IMR-90 (cell line): ENCODE measurements at regions not wholly inside any gene's neighbourhood (a gene's known extent, or its start where the extent isn't known, plus 50 kb on each side); places are given as distances from the start of the nearest gene placed in this dataset.

ENCODE experiments used
- ATAC-seq: fragments of 200-7000 bp; cut with Tn5 transposase; 2 replicates; pipeline ENCODE4 v1.9.1; 2020; ENCODE audit warnings: low read depth, mild to moderate bottlenecking, moderate library complexity
- BruUV-seq: library from RNA; stranded (reverse); fragments of 400-500 nt; replicated peaks from 2 replicates; lab custom pipeline; 2021; lab: Mats Ljungman, UMichigan
- CTCF ChIA-PET: fragments of 300-600 bp; formaldehyde crosslinking; extraction: SDS; loops from one replicate; lab custom pipeline; 2021; ENCODE audit warnings: antibody characterized with exemption; lab: Yijun Ruan, JAX
- POLR2A ChIA-PET: fragments of 300-600 bp; sonication (Branson Sonifier 250); formaldehyde crosslinking; loops from one replicate; lab custom pipeline; 2022; ENCODE audit warnings: antibody characterized with exemption; ENCODE audit not compliant: unreplicated experiment; lab: Charles Lee
- DNase-seq: peaks from one replicate; pipeline ENCODE4 v3.0.0; 2013
- H2AFZ ChIP-seq: replicated peaks from 2 replicates; pipeline ENCODE3; 2013; ENCODE audit warnings: low read length, mild to moderate bottlenecking; ENCODE audit not compliant: poor library complexity
- H2AK5ac ChIP-seq: 2 replicates; pipeline ENCODE4 v1.6.1; 2013; ENCODE audit warnings: low read depth, low read length, inconsistent platforms
- H2AK9ac ChIP-seq: replicated peaks from 2 replicates; pipeline ENCODE3; 2013; ENCODE audit warnings: mild to moderate bottlenecking, low read depth, low read length, moderate library complexity; ENCODE audit not compliant: poor library complexity
- H2BK120ac ChIP-seq: 2 replicates; pipeline ENCODE4 v1.6.1; 2013; ENCODE audit warnings: low read depth, low read length, inconsistent platforms
- H2BK15ac ChIP-seq: 3 replicates; pipeline ENCODE4 v1.6.1; 2013; ENCODE audit warnings: low read depth, low read length, inconsistent platforms
- H2BK20ac ChIP-seq: 2 replicates; pipeline ENCODE4 v1.6.1; 2013; ENCODE audit warnings: low read depth, mild to moderate bottlenecking, inconsistent platforms, low read length, moderate library complexity
- H2BK5ac ChIP-seq: 2 replicates; pipeline ENCODE4 v1.6.1; 2013; ENCODE audit warnings: mild to moderate bottlenecking, low read depth, low read length, inconsistent platforms; ENCODE audit not compliant: poor library complexity, severe bottlenecking
- H3K14ac ChIP-seq: replicated peaks from 2 replicates; pipeline ENCODE4 v1.6.1; 2013; ENCODE audit warnings: low read depth, low read length, inconsistent platforms
- H3K18ac ChIP-seq: 2 replicates; pipeline ENCODE4 v1.6.1; 2013; ENCODE audit warnings: low read depth, low read length, control low read depth
- H3K23ac ChIP-seq: 2 replicates; pipeline ENCODE4 v1.6.1; 2013; ENCODE audit warnings: low read depth, low read length, inconsistent platforms
- H3K27ac ChIP-seq: 2 replicates; pipeline ENCODE4 v1.5.1; 2013; ENCODE audit warnings: mild to moderate bottlenecking, control low read depth, low read length; ENCODE audit not compliant: insufficient read depth
- H3K27me3 ChIP-seq: 2 replicates; pipeline ENCODE4 v1.6.1; 2013; ENCODE audit warnings: low read length; ENCODE audit not compliant: control insufficient read depth, insufficient read depth
- H3K36me3 ChIP-seq: 2 replicates; pipeline ENCODE4 v1.6.1; 2013; ENCODE audit warnings: low read length, mixed read lengths; ENCODE audit not compliant: control insufficient read depth, insufficient read depth
- H3K4ac ChIP-seq: 2 replicates; pipeline ENCODE4 v1.6.1; 2013; ENCODE audit warnings: low read depth, low read length, inconsistent platforms
- H3K4me1 ChIP-seq: 2 replicates; pipeline ENCODE4 v1.6.1; 2013; ENCODE audit warnings: low read length, mixed read lengths; ENCODE audit not compliant: control insufficient read depth, insufficient read depth
- H3K4me2 ChIP-seq: 2 replicates; pipeline ENCODE4 v1.6.1; 2013; ENCODE audit warnings: low read depth, mild to moderate bottlenecking, control low read depth, low read length, moderate library complexity
- H3K4me3 ChIP-seq: 2 replicates; pipeline ENCODE4 v1.5.1; 2013; ENCODE audit warnings: low read depth, mild to moderate bottlenecking, control low read depth, low read length, moderate library complexity; ENCODE audit not compliant: insufficient read depth
- H3K56ac ChIP-seq: 2 replicates; pipeline ENCODE4 v1.6.1; 2013; ENCODE audit warnings: low read length, inconsistent platforms; ENCODE audit not compliant: insufficient read depth; ENCODE audit errors: extremely low read depth
- H3K79me1 ChIP-seq, 2 experiments: 2 replicates each; pipeline ENCODE4 v1.6.1; 2013; ENCODE audit warnings: low read length in 2 of 2, inconsistent platforms in 1 of 2, low read depth in 1 of 2
- H3K9ac ChIP-seq: 2 replicates; pipeline ENCODE4 v1.6.1; 2013; ENCODE audit warnings: low read depth, low read length, control low read depth
- H3K9me1 ChIP-seq: 2 replicates; pipeline ENCODE4 v1.6.1; 2013; ENCODE audit warnings: low read length, inconsistent platforms; ENCODE audit not compliant: insufficient read depth
- H3K9me3 ChIP-seq: 2 replicates; pipeline ENCODE4 v1.6.1; 2013; ENCODE audit warnings: low read length; ENCODE audit not compliant: control insufficient read depth, insufficient read depth
- H4K20me1 ChIP-seq: 2 replicates; pipeline ENCODE4 v1.6.1; 2013; ENCODE audit warnings: low read length, inconsistent platforms; ENCODE audit not compliant: insufficient read depth
- H4K5ac ChIP-seq: 2 replicates; pipeline ENCODE4 v1.6.1; 2013; ENCODE audit warnings: mild to moderate bottlenecking, low read depth, low read length, control low read depth
- H4K8ac ChIP-seq, 2 experiments: 2 replicates each; pipeline ENCODE4 v1.6.1; 2013; ENCODE audit warnings: low read depth in 2 of 2, low read length in 2 of 2, control low read depth in 1 of 2, inconsistent platforms in 1 of 2
- H4K91ac ChIP-seq: 2 replicates; pipeline ENCODE4 v1.6.1; 2013; ENCODE audit warnings: low read depth, low read length, inconsistent platforms; ENCODE audit not compliant: insufficient read depth
- MAFK ChIP-seq: IDR thresholded peaks from 2 replicates; pipeline ENCODE4 v1.6.1; 2012; ENCODE audit warnings: low read depth, low read length, improper control_type of control experiment
- NFE2L2 ChIP-seq: fragments of 150-350 bp; IDR thresholded peaks from 2 replicates; pipeline ENCODE4 v1.6.1; 2016; ENCODE audit warnings: low read depth, mild to moderate bottlenecking, low read length
- RCOR1 ChIP-seq: IDR thresholded peaks from 2 replicates; pipeline ENCODE4 v1.6.1; 2012; ENCODE audit warnings: mild to moderate bottlenecking, low read length, improper control_type of control experiment; ENCODE audit not compliant: insufficient replicate concordance
- WGBS, 2 experiments: methylation state at CpG; one replicate each; pipeline versions ENCODE4 v1.1.5 to v1.1.7; 2013; ENCODE audit warnings: missing lambda C conversion rate in 2 of 2; ENCODE audit not compliant: insufficient read length in 1 of 2; ENCODE audit errors: extremely low coverage in 2 of 2; 5-methylcytosine and 5-hydroxymethylcytosine counted together
- dilution Hi-C: fragments of 300-500 bp; cut with HindIII; formaldehyde crosslinking; loops from one replicate; pipeline ENCODE4 v1.14.3; 2018; ENCODE audit warnings: low sequenced_read_pairs; ENCODE audit not compliant: unreplicated experiment
- in situ Hi-C: fragments of 300-500 bp; cut with MboI; formaldehyde crosslinking; loops from 3 replicates; pipeline ENCODE4 v1.14.3; 2019; ENCODE audit warnings: low sequenced_read_pairs, inconsistent platforms, mixed read lengths
- intact Hi-C: fragments of 100-400 bp; cut with micrococcal nuclease; formaldehyde crosslinking; loops from 2 replicates; pipeline ENCODE4 v1.10.0; 2022

DNA sequence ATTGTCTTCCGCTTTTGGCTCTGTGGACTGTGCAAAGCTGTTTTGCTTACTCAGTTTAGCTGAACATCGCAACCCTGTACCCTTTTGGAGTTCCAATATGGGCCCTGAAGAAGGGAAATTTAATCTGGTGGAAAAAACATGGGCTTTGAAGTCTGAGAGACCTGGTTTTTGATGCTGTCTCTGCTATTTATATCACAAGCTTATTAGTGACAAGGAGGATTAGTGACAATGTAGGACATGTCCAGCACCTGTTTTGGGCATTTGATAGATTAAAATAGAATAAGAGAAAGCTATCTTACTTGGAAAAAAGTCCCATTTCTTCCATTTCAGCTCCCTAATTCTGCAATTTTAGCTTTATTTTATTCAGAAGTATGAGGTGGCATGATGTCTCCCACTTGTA is 417.3 kb downstream of the SPRY1 start:
- Histone ChIP-seq H3K23ac (no peak overlapping the region), H4K5ac (no peak overlapping the region), H4K8ac (no peak overlapping the region), H2BK5ac (no peak overlapping the region), H3K18ac (no peak overlapping the region), H2BK15ac (no peak overlapping the region), H3K4me2 (no peak overlapping the region), H3K14ac (no peak overlapping the region), H3K36me3 (no peaks in the 10 kb centered on the region), H3K9me3 (no peaks in the 10 kb centered on the region), H3K27ac (no peak overlapping the region), H2AFZ (no peak overlapping the region), H3K4me3 (no peak overlapping the region), H4K20me1 (no peaks in the 10 kb centered on the region), H3K9ac (no peak overlapping the region), H3K56ac (no peak overlapping the region), H4K91ac (no peak overlapping the region), H2BK120ac (no peak overlapping the region), H2BK20ac (no peak overlapping the region), H3K79me1 (no peaks in the 10 kb centered on the region), H3K4me1 (no peaks in the 10 kb centered on the region), H2AK9ac (no peak overlapping the region), H2AK5ac (no peak overlapping the region), H3K9me1 (no peaks in the 10 kb centered on the region), H3K27me3 (no peaks in the 10 kb centered on the region), H3K4ac (no peak overlapping the region)
- intact Hi-C loops (no loop called here), dilution Hi-C loops (no loop called here), in situ Hi-C loops (no loop called here)
- no peak for DNase-seq
- ChIA-PET CTCF (interaction anchor here (0.7 kb wide), 1 partner anchor 19 kb away, joined by 3 read pairs; no protein-coding TSS in a partner anchor), POLR2A (no interaction called here)
- ATAC-seq, result no peak
- BruUV-seq, result no TSS peak
- no peak for TF ChIP-seq NFE2L2
- no peak for TF ChIP-seq RCOR1
- no peak for TF ChIP-seq MAFK
- 86% methylated on average over 1 of the region's 2 CpGs; no CpG with 5 or more reads in 1 of the 2 experiments for WGBS, 2 experiments
